SK-N-SH (cell line): ENCODE measurements at regions not wholly inside any gene's neighbourhood (a gene's known extent, or its start where the extent isn't known, plus 50 kb on each side); places are given as distances from the start of the nearest gene placed in this dataset.

Experiments
- RAD21 ChIP-seq: IDR thresholded peaks from 2 replicates; pipeline ENCODE4 v1.6.1; 2012; ENCODE audit warnings: mild to moderate bottlenecking, low read length
- TF ChIP-seq, protein P1 (sequence below): fragments of 200-600 bp; sonication (generic); IDR thresholded peaks from 2 replicates; pipeline ENCODE4 v1.6.1; 2017; ENCODE audit warnings: antibody characterized with exemption, mild to moderate bottlenecking, moderate library complexity
- TF ChIP-seq, protein P2 (sequence below): IDR thresholded peaks from 2 replicates; pipeline ENCODE4 v1.6.1; 2012; ENCODE audit warnings: mild to moderate bottlenecking, low read depth, low read length, moderate library complexity

DNA sequence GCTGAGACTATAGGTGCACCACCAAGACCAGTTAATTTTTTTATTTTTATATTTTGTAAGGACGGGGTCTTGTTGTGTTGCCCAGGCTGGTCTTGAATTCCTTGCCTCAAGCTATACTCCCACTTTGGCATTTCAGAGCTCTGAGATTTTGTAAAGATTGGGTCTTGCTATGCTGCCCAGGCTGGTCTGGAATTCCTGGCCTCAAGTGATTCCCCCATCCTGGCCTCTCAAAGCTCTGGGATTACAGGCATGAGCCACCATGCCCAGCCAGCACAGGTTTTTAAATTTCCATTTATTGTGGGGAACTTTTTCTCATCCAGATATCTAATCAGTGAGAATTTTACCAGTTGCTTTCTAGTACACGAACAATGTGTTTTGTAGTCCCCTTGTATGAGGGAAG, 156.1 kb upstream of the VLDLR start:
- TF ChIP-seq, protein P1, sequence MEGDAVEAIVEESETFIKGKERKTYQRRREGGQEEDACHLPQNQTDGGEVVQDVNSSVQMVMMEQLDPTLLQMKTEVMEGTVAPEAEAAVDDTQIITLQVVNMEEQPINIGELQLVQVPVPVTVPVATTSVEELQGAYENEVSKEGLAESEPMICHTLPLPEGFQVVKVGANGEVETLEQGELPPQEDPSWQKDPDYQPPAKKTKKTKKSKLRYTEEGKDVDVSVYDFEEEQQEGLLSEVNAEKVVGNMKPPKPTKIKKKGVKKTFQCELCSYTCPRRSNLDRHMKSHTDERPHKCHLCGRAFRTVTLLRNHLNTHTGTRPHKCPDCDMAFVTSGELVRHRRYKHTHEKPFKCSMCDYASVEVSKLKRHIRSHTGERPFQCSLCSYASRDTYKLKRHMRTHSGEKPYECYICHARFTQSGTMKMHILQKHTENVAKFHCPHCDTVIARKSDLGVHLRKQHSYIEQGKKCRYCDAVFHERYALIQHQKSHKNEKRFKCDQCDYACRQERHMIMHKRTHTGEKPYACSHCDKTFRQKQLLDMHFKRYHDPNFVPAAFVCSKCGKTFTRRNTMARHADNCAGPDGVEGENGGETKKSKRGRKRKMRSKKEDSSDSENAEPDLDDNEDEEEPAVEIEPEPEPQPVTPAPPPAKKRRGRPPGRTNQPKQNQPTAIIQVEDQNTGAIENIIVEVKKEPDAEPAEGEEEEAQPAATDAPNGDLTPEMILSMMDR = no peak
- no peak for TF ChIP-seq RAD21
- TF ChIP-seq, protein P2, sequence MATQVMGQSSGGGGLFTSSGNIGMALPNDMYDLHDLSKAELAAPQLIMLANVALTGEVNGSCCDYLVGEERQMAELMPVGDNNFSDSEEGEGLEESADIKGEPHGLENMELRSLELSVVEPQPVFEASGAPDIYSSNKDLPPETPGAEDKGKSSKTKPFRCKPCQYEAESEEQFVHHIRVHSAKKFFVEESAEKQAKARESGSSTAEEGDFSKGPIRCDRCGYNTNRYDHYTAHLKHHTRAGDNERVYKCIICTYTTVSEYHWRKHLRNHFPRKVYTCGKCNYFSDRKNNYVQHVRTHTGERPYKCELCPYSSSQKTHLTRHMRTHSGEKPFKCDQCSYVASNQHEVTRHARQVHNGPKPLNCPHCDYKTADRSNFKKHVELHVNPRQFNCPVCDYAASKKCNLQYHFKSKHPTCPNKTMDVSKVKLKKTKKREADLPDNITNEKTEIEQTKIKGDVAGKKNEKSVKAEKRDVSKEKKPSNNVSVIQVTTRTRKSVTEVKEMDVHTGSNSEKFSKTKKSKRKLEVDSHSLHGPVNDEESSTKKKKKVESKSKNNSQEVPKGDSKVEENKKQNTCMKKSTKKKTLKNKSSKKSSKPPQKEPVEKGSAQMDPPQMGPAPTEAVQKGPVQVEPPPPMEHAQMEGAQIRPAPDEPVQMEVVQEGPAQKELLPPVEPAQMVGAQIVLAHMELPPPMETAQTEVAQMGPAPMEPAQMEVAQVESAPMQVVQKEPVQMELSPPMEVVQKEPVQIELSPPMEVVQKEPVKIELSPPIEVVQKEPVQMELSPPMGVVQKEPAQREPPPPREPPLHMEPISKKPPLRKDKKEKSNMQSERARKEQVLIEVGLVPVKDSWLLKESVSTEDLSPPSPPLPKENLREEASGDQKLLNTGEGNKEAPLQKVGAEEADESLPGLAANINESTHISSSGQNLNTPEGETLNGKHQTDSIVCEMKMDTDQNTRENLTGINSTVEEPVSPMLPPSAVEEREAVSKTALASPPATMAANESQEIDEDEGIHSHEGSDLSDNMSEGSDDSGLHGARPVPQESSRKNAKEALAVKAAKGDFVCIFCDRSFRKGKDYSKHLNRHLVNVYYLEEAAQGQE = no peak
